ENCODE measurements at regions not wholly inside any gene's neighbourhood (a gene's known extent, or its start where the extent isn't known, plus 50 kb on each side); places are given as distances from the start of the nearest gene placed in this dataset.

DNA sequence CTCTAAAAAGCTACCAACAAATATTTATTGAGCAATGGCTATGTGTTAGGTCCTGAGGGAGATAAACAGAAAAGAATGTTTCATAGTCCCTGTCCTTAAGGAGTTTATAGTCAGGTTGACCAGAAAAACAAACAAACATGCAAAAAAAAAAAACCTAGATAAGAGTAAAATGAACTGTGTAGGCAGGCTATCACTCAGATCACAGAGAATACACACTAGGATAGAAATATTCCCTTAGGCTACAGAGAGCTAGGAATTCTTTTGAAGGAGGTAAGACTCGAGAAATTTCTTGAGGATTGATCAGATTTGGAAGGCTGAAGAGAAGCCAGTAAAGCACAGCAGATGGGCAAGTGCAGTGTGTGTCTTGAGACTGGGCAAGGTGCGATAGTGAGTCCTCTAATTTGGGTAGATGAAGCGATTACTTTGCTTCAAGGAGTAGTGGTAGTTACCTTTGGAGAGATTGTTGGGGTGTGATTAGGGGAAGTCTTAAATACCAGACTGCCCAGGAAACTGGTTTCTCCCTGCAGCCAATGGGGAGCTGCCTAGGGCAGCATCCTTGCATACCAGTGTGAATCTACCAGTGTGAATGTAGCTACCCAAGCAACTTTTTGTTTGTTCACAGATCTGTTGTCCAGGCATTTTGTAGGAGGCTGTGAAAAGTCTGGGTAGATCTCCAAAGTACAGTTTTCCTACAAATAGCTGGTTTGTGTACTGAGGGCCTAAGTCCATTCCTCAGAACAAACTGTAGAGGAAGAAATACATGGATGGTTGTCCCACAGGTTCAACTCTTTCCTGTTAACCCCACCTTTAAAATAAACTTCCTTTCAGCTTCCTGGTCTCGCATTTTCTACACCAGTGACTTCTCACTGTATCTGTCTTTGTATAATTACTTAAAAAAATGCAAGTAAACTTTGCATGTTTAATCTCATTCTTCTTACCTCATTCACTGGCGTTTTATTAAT lies 314.1 kb downstream of the KLF5 start:
- TF ChIP-seq BACH2 (CRISPR knock-in tag; IDR thresholded peaks at IDR 0.05; ENCODE audit: borderline replicate concordance) (no peak), POU6F1 (CRISPR knock-in tag; IDR thresholded peaks at IDR 0.05; ENCODE audit: borderline replicate concordance, low read depth) (no peak), CREB5 (CRISPR knock-in tag; IDR thresholded peaks at IDR 0.05; ENCODE audit: low read depth) (no peak), ZFP3 (CRISPR knock-in tag; IDR thresholded peaks at IDR 0.05) (no peak), ZNF70 (CRISPR knock-in tag; IDR thresholded peaks at IDR 0.05) (no peak), TCF4 (CRISPR knock-in tag; IDR thresholded peaks at IDR 0.05; ENCODE audit: borderline replicate concordance) (no peak), ZNF8 (CRISPR knock-in tag; IDR thresholded peaks at IDR 0.05) (no peak), GLIS3 (CRISPR knock-in tag; IDR thresholded peaks at IDR 0.05) (no peak), TOX (CRISPR knock-in tag; IDR thresholded peaks at IDR 0.05; ENCODE audit: borderline replicate concordance) (no peak), ZC3H10 (CRISPR knock-in tag; IDR thresholded peaks at IDR 0.05) (no peak), RARB (CRISPR knock-in tag; IDR thresholded peaks at IDR 0.05) (no peak), TSHZ2 (CRISPR knock-in tag; IDR thresholded peaks at IDR 0.05) (no peak)
- ATAC-seq = no peak

- TF ChIP-seq CREB5 (CRISPR knock-in tag; IDR thresholded peaks at IDR 0.05; ENCODE audit: low read depth) = no peak
- no peak for TF ChIP-seq POU6F1 (CRISPR knock-in tag; IDR thresholded peaks at IDR 0.05; ENCODE audit: borderline replicate concordance, low read depth)
- TF ChIP-seq, protein P1, sequence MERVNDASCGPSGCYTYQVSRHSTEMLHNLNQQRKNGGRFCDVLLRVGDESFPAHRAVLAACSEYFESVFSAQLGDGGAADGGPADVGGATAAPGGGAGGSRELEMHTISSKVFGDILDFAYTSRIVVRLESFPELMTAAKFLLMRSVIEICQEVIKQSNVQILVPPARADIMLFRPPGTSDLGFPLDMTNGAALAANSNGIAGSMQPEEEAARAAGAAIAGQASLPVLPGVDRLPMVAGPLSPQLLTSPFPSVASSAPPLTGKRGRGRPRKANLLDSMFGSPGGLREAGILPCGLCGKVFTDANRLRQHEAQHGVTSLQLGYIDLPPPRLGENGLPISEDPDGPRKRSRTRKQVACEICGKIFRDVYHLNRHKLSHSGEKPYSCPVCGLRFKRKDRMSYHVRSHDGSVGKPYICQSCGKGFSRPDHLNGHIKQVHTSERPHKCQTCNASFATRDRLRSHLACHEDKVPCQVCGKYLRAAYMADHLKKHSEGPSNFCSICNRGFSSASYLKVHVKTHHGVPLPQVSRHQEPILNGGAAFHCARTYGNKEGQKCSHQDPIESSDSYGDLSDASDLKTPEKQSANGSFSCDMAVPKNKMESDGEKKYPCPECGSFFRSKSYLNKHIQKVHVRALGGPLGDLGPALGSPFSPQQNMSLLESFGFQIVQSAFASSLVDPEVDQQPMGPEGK (CRISPR knock-in tag; IDR thresholded peaks at IDR 0.05; ENCODE audit: borderline replicate concordance) = no peak
- no peak for TF ChIP-seq SNAI2 (CRISPR knock-in tag; IDR thresholded peaks at IDR 0.05)
- no peak for TF ChIP-seq ZFP30 (CRISPR knock-in tag; IDR thresholded peaks at IDR 0.05)
- TF ChIP-seq ZNF70 (CRISPR knock-in tag; IDR thresholded peaks at IDR 0.05) = no peak
- TF ChIP-seq BACH2 (CRISPR knock-in tag; IDR thresholded peaks at IDR 0.05; ENCODE audit: borderline replicate concordance) = no peak
- TF ChIP-seq PPARA (CRISPR knock-in tag; IDR thresholded peaks at IDR 0.05; ENCODE audit: borderline replicate concordance) = no peak
Measured at GRCh38 chr13:73370066-73370465, 311.3 kb downstream of the KLF5 start.

GRCh38 chr13:73369095-73369494 lies 310.3 kb downstream of the KLF5 start:
- TF ChIP-seq CSRNP3 (CRISPR knock-in tag; IDR thresholded peaks at IDR 0.05) (no peak), BACH2 (CRISPR knock-in tag; IDR thresholded peaks at IDR 0.05; ENCODE audit: borderline replicate concordance) (no peak), ZNF70 (CRISPR knock-in tag; IDR thresholded peaks at IDR 0.05) (no peak), ZNF565 (CRISPR knock-in tag; conservative IDR thresholded peaks at IDR 0.05; ENCODE audit: low read depth) (no peak), POU6F1 (CRISPR knock-in tag; IDR thresholded peaks at IDR 0.05; ENCODE audit: borderline replicate concordance, low read depth) (no peak)
- no peak for ATAC-seq

More at GRCh38 chr13:73370066-73370465, 311.3 kb downstream of the KLF5 start:
- no peak for ATAC-seq
